Loucy (cell line): ENCODE measurements at regions not wholly inside any gene's neighbourhood (a gene's known extent, or its start where the extent isn't known, plus 50 kb on each side); places are given as distances from the start of the nearest gene placed in this dataset.

ENCODE experiments used
- H2AFZ ChIP-seq: fragments of 200-600 bp; sonication (generic); 2 replicates; pipeline ENCODE4 v1.6.0; 2016; ENCODE audit warnings: antibody characterized with exemption, mild to moderate bottlenecking, low read length, moderate library complexity
- H3F3A ChIP-seq: fragments of 200-600 bp; 2 replicates; pipeline ENCODE4 v1.6.0; 2016; ENCODE audit warnings: antibody characterized with exemption, low read depth, mild to moderate bottlenecking
- H3K27me3 ChIP-seq: fragments of 200-600 bp; sonication (generic); 2 replicates; pipeline ENCODE4 v1.6.1; 2014; ENCODE audit warnings: low read length, mild to moderate bottlenecking; ENCODE audit not compliant: insufficient read depth, poor library complexity, severe bottlenecking
- H3K36me3 ChIP-seq: fragments of 200-600 bp; sonication (generic); 2 replicates; pipeline ENCODE4 v1.6.1; 2016; ENCODE audit warnings: low read length; ENCODE audit not compliant: insufficient read depth
- H3K4me1 ChIP-seq: fragments of 200-600 bp; sonication (generic); 2 replicates; pipeline ENCODE4 v1.5.1; 2014; ENCODE audit warnings: low read length, mild to moderate bottlenecking; ENCODE audit not compliant: insufficient read depth, poor library complexity, severe bottlenecking
- H3K4me2 ChIP-seq: fragments of 200-600 bp; sonication (generic); 2 replicates; pipeline ENCODE4 v1.6.0; 2014; ENCODE audit warnings: antibody characterized with exemption, low read length, low read depth, mild to moderate bottlenecking; ENCODE audit not compliant: poor library complexity, severe bottlenecking
- H3K4me3 ChIP-seq: fragments of 200-600 bp; sonication (generic); 2 replicates; pipeline ENCODE4 v1.5.1; 2014; ENCODE audit warnings: low read length, mild to moderate bottlenecking, mixed read lengths; ENCODE audit not compliant: poor library complexity, severe bottlenecking
- H3K79me2 ChIP-seq: fragments of 200-600 bp; sonication (generic); 2 replicates; pipeline ENCODE4 v1.6.1; 2014; ENCODE audit warnings: low read length; ENCODE audit not compliant: insufficient read depth
- H3K9ac ChIP-seq: fragments of 200-600 bp; sonication (generic); 2 replicates; pipeline ENCODE4 v1.6.0; 2014; ENCODE audit warnings: mild to moderate bottlenecking, low read depth, low read length, moderate library complexity; ENCODE audit not compliant: poor library complexity, severe bottlenecking
- H3K9me2 ChIP-seq: fragments of 200-600 bp; sonication (generic); replicated peaks from 2 replicates; pipeline ENCODE4 v1.6.1; 2016; ENCODE audit warnings: low read depth, low read length, mixed read lengths
- H3K9me3 ChIP-seq: fragments of 200-600 bp; sonication (generic); 2 replicates; pipeline ENCODE4 v1.6.1; 2014; ENCODE audit warnings: mild to moderate bottlenecking, antibody characterized with exemption, low read length, low read depth; ENCODE audit not compliant: insufficient read depth
- H4K20me1 ChIP-seq: fragments of 200-600 bp; sonication (generic); 2 replicates; pipeline ENCODE4 v1.6.0; 2014; ENCODE audit warnings: antibody characterized with exemption, low read length, mild to moderate bottlenecking; ENCODE audit not compliant: insufficient read depth, poor library complexity, severe bottlenecking
- EZH2phosphoT487 ChIP-seq: fragments of 200-600 bp; IDR thresholded peaks from 2 replicates; pipeline ENCODE4 v1.6.1; 2018; ENCODE audit warnings: antibody characterized with exemption, mild to moderate bottlenecking, moderate library complexity, borderline replicate concordance
- TF ChIP-seq, protein P1 (sequence below): fragments of 200-600 bp; sonication (generic); conservative IDR thresholded peaks from 2 replicates; pipeline ENCODE4 v1.5.1; 2014; ENCODE audit warnings: mild to moderate bottlenecking, antibody characterized with exemption, low read length

DNA sequence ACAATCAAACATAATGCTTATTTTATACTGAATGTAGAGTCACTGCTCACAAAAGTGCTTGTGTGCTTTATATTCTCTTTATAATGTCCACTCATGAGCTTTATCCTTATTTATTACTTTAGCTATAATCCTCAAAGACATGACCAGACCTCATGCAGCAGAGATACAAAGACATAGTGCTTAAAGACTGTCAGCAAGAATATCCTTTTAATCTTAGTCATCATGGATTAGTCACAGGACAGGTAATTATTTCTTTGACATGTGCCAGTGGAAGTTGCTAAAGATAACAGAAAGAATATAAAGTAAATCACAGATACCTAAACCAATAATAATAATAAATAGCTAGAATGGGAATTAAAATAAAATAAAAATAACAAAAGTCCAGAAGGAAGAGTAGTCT is 707.5 kb downstream of the BCL11B start:
- H3K4me2 ChIP-seq = no peak overlapping the region
- H3K79me2 ChIP-seq = no peaks in the 10 kb centered on the region
- H3K4me1 ChIP-seq = no peaks in the 10 kb centered on the region
- no peaks in the 10 kb centered on the region for H3K9me2 ChIP-seq
- no peak for TF ChIP-seq EZH2phosphoT487
- TF ChIP-seq, protein P1, sequence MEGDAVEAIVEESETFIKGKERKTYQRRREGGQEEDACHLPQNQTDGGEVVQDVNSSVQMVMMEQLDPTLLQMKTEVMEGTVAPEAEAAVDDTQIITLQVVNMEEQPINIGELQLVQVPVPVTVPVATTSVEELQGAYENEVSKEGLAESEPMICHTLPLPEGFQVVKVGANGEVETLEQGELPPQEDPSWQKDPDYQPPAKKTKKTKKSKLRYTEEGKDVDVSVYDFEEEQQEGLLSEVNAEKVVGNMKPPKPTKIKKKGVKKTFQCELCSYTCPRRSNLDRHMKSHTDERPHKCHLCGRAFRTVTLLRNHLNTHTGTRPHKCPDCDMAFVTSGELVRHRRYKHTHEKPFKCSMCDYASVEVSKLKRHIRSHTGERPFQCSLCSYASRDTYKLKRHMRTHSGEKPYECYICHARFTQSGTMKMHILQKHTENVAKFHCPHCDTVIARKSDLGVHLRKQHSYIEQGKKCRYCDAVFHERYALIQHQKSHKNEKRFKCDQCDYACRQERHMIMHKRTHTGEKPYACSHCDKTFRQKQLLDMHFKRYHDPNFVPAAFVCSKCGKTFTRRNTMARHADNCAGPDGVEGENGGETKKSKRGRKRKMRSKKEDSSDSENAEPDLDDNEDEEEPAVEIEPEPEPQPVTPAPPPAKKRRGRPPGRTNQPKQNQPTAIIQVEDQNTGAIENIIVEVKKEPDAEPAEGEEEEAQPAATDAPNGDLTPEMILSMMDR = no peak
- H3K36me3 ChIP-seq = no peaks in the 10 kb centered on the region
- H2AFZ ChIP-seq = no peak overlapping the region
- H3K9me3 ChIP-seq = no peaks in the 10 kb centered on the region
- no peak overlapping the region for H3K9ac ChIP-seq
- H4K20me1 ChIP-seq = no peaks in the 10 kb centered on the region
- no peaks in the 10 kb centered on the region for H3F3A ChIP-seq
- H3K4me3 ChIP-seq = no peak overlapping the region
- no peaks in the 10 kb centered on the region for H3K27me3 ChIP-seq

DNA sequence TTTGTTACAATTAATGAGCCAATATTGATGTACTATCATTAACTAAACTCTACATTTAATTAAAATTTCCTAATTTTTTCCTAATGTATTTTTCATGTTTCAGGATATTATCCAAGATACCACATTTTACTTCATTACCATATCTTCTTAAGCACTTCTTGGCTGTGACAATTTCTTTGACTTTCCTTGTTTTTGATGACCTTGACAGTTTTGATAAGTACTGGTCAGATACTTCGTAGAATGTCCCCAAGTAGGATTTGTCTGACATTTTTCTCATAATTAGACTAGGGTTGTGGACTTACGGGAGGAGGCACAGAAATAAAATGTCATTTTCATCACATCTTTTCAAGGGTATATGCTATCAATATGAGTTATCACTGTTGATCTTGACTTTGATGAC is 700.9 kb downstream of the BCL11B start:
- Histone ChIP-seq H3K4me1 (no peaks in the 10 kb centered on the region), H3K4me2 (no peak overlapping the region), H2AFZ (no peak overlapping the region), H3K79me2 (no peaks in the 10 kb centered on the region), H3F3A (no peaks in the 10 kb centered on the region), H4K20me1 (no peaks in the 10 kb centered on the region), H3K9me3 (no peaks in the 10 kb centered on the region), H3K36me3 (no peaks in the 10 kb centered on the region), H3K4me3 (no peak overlapping the region), H3K27me3 (no peaks in the 10 kb centered on the region), H3K9me2 (no peaks in the 10 kb centered on the region), H3K9ac (no peak overlapping the region)
- TF ChIP-seq, protein P1 = no peak
- no peak for TF ChIP-seq EZH2phosphoT487

DNA sequence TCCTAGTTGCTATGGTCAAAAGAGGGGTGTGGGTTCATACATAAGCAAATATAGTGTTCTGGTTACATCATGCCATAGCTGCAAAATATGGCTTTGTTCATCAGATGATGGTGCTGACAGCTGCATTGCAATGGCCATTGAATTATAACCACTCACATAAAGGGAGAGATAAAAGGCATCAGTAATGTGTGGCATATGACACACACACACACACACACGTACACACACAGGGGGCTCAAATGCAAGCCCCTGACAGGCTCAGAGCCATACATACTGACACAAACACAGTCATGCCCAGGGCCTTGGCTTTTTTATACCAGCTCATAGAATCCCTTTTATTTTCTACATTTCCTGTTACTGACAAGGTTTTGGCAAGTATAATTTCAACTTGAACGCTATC is 698.9 kb downstream of the BCL11B start:
- Histone ChIP-seq H3K4me3 (no peak overlapping the region), H4K20me1 (no peaks in the 10 kb centered on the region), H3K9ac (no peak overlapping the region), H3F3A (no peaks in the 10 kb centered on the region), H3K36me3 (no peaks in the 10 kb centered on the region), H3K27me3 (no peaks in the 10 kb centered on the region), H3K9me3 (no peaks in the 10 kb centered on the region), H3K9me2 (no peaks in the 10 kb centered on the region), H3K4me2 (no peak overlapping the region), H3K4me1 (no peaks in the 10 kb centered on the region), H3K79me2 (no peaks in the 10 kb centered on the region), H2AFZ (no peak overlapping the region)
- TF ChIP-seq, protein P1 = no peak
- no peak for TF ChIP-seq EZH2phosphoT487
